GM19035 (cell line): ENCODE measurements at regions not wholly inside any gene's neighbourhood (a gene's known extent, or its start where the extent isn't known, plus 50 kb on each side); places are given as distances from the start of the nearest gene placed in this dataset.
"Not testable (repeated sequence)": the region's sequence is repeated elsewhere in the genome, so short reads cannot be mapped to it uniquely, and the experiment has no call there.

ENCODE experiments used
- ATAC-seq: cut with Tn5 transposase; IDR thresholded peaks from one replicate; pipeline ENCODE4 v1.9.1; 2021; ENCODE audit not compliant: unreplicated experiment

- no peak for ATAC-seq
These were observed 90.1 kb downstream of the SREK1 start for GRCh38 chr5:66234241-66234640.

GRCh38 chr5:66238435-66238834, 94.3 kb downstream of the SREK1 start:
- ATAC-seq = no peak

- ATAC-seq = no peak
These were observed 94.9 kb downstream of the SREK1 start for GRCh38 chr5:66239034-66239433.

- ATAC-seq = no peak
These were observed 97.2 kb downstream of the SREK1 start for GRCh38 chr5:66241136-66241825.

- ATAC-seq = no peak
These were observed 98.1 kb downstream of the SREK1 start for GRCh38 chr5:66242050-66242715.

- ATAC-seq = no peak
These were observed 102.5 kb downstream of the SREK1 start for GRCh38 chr5:66246608-66247007.

- ATAC-seq = no peak
These were observed 103.3 kb downstream of the SREK1 start for GRCh38 chr5:66247176-66247960.

- no peak for ATAC-seq
These were observed 104.8 kb downstream of the SREK1 start for GRCh38 chr5:66248874-66249273.

- ATAC-seq = no peak
These were observed 105.8 kb downstream of the SREK1 start for GRCh38 chr5:66249920-66250319.

- ATAC-seq = no peak
These were observed 108.7 kb downstream of the SREK1 start for GRCh38 chr5:66252849-66253248.

- ATAC-seq = no peak
These were observed 111.6 kb downstream of the SREK1 start for GRCh38 chr5:66255714-66256113.

- no peak for ATAC-seq
These were observed 129.0 kb downstream of the SREK1 start for GRCh38 chr5:66273121-66273520.

GRCh38 chr5:66276986-66277385, 132.9 kb downstream of the SREK1 start:
- no peak for ATAC-seq

GRCh38 chr5:66277981-66278380, 133.9 kb downstream of the SREK1 start:
- no peak for ATAC-seq

GRCh38 chr5:66281294-66281693, 137.2 kb downstream of the SREK1 start:
- ATAC-seq = no peak

- ATAC-seq = no peak
These were observed 140.7 kb downstream of the SREK1 start for GRCh38 chr5:66284588-66285342.

- no peak for ATAC-seq
These were observed 141.3 kb downstream of the SREK1 start for GRCh38 chr5:66285343-66285922.

- ATAC-seq = no peak
These were observed 147.7 kb downstream of the SREK1 start for GRCh38 chr5:66291771-66292170.

- not testable (repeated sequence) for ATAC-seq
These were observed 149.8 kb downstream of the SREK1 start for GRCh38 chr5:66293851-66294250.

- ATAC-seq = no peak
These were observed 155.4 kb downstream of the SREK1 start for GRCh38 chr5:66299463-66299862.

- no peak for ATAC-seq
These were observed 158.2 kb downstream of the SREK1 start for GRCh38 chr5:66302344-66302743.
